Amniotic stem cell (primary cell): ENCODE measurements at regions not wholly inside any gene's neighbourhood (a gene's known extent, or its start where the extent isn't known, plus 50 kb on each side); places are given as distances from the start of the nearest gene placed in this dataset.
"Not testable (repeated sequence)": the region's sequence is repeated elsewhere in the genome, so short reads cannot be mapped to it uniquely, and the experiment has no call there.

Experiments used
- DNase-seq: peaks from one replicate; lab custom pipeline; 2025; lab: John Stamatoyannopoulos, UW

- no peak for DNase-seq
Observed at GRCh38 chr6:76532647-76533046, 460.2 kb upstream of the IMPG1 start.

GRCh38 chr6:76518443-76518842 is 446.0 kb upstream of the IMPG1 start:
- no peak for DNase-seq

- no peak for DNase-seq
Observed at GRCh38 chr6:76516924-76517323, 444.5 kb upstream of the IMPG1 start.

GRCh38 chr6:76510489-76510888 is 438.0 kb upstream of the IMPG1 start:
- no peak for DNase-seq

- no peak for DNase-seq
Observed at GRCh38 chr6:76509397-76509796, 436.9 kb upstream of the IMPG1 start.

- no peak for DNase-seq
Observed at GRCh38 chr6:76506808-76507207, 434.3 kb upstream of the IMPG1 start.

GRCh38 chr6:76495909-76496308 is 423.4 kb upstream of the IMPG1 start:
- DNase-seq: no peak

GRCh38 chr6:76491376-76491775 is 418.9 kb upstream of the IMPG1 start:
- not testable (repeated sequence) for DNase-seq

- DNase-seq: no peak
Observed at GRCh38 chr6:76490456-76490855, 418.0 kb upstream of the IMPG1 start.

GRCh38 chr6:76481101-76481500 is 408.6 kb upstream of the IMPG1 start:
- no peak for DNase-seq

- no peak for DNase-seq
Observed at GRCh38 chr6:76472858-76473257, 400.4 kb upstream of the IMPG1 start.

GRCh38 chr6:76466286-76466685 is 393.8 kb upstream of the IMPG1 start:
- no peak for DNase-seq

- no peak for DNase-seq
Observed at GRCh38 chr6:76465410-76465809, 392.9 kb upstream of the IMPG1 start.

- no peak for DNase-seq
Observed at GRCh38 chr6:76453270-76453669, 380.8 kb upstream of the IMPG1 start.

- DNase-seq: no peak
Observed at GRCh38 chr6:76451926-76452709, 379.7 kb upstream of the IMPG1 start.

GRCh38 chr6:76448109-76448508 is 375.6 kb upstream of the IMPG1 start:
- DNase-seq: no peak

- DNase-seq: no peak
Observed at GRCh38 chr6:76441875-76442274, 369.4 kb upstream of the IMPG1 start.

- no peak for DNase-seq
Observed at GRCh38 chr6:76439811-76440210, 367.3 kb upstream of the IMPG1 start.

- no peak for DNase-seq
Observed at GRCh38 chr6:76438768-76439167, 366.3 kb upstream of the IMPG1 start.

- DNase-seq: no peak
Observed at GRCh38 chr6:76435174-76435573, 362.7 kb upstream of the IMPG1 start.

- no peak for DNase-seq
Observed at GRCh38 chr6:76422511-76423213, 350.2 kb upstream of the IMPG1 start.

GRCh38 chr6:76420094-76420493 is 347.6 kb upstream of the IMPG1 start:
- no peak for DNase-seq

- no peak for DNase-seq
Observed at GRCh38 chr6:76418560-76419223, 346.2 kb upstream of the IMPG1 start.
